Stomach (tissue), 4 donors: ENCODE measurements at regions not wholly inside any gene's neighbourhood (a gene's known extent, or its start where the extent isn't known, plus 50 kb on each side); places are given as distances from the start of the nearest gene placed in this dataset.

Source experiments
- CTCF ChIP-seq, 7 experiments: fragments of 450-650 bp in 4 of 7; fragments of 200-600 bp in 3 of 7; sonication (generic) in 3 of 7; IDR thresholded peaks; one replicate each; pipeline ENCODE4 v1.5.1; 2016 to 2019; ENCODE audit warnings: antibody characterized with exemption in 7 of 7, control low read depth in 2 of 7, mild to moderate bottlenecking in 1 of 7
- EP300 ChIP-seq: sonication (generic); formaldehyde crosslinking; IDR thresholded peaks from one replicate; pipeline ENCODE4 v1.6.1; 2017; ENCODE audit warnings: antibody characterized with exemption
- POLR2A ChIP-seq, 4 donors: fragments of 450-650 bp; IDR thresholded peaks; one replicate each; pipeline ENCODE4 v1.6.1; 2016; ENCODE audit warnings: antibody characterized with exemption in 4 of 4, control low read depth in 2 of 4, mild to moderate bottlenecking in 1 of 4, moderate library complexity in 1 of 4

- TF ChIP-seq POLR2A (IDR thresholded peaks at IDR 0.05) (no peak), CTCF (IDR thresholded peaks at IDR 0.05) (no peak), EP300 (no peak)
These were observed 750.3 kb downstream of the CBLN4 start for GRCh38 chr20:55255016-55255415.
